H1 (cell line): ENCODE measurements at regions not wholly inside any gene's neighbourhood (a gene's known extent, or its start where the extent isn't known, plus 50 kb on each side); places are given as distances from the start of the nearest gene placed in this dataset.

Experiments
- BRCA1 ChIP-seq: IDR thresholded peaks from 2 replicates; pipeline ENCODE4 v1.6.1; 2012; ENCODE audit warnings: low read depth, low read length, improper control_type of control experiment
- CTBP2 ChIP-seq: IDR thresholded peaks from 2 replicates; pipeline ENCODE4 v1.7.0; 2011; ENCODE audit warnings: borderline replicate concordance, mild to moderate bottlenecking, moderate library complexity, mixed read lengths, low read length; ENCODE audit not compliant: insufficient read depth, insufficient read length
- EP300 ChIP-seq, 2 experiments: IDR thresholded peaks; 1 replicate in 1 of 2; 2 replicates in 1 of 2; pipeline ENCODE4 v1.6.1; 2011 to 2012; ENCODE audit warnings: low read depth in 2 of 2, low read length in 2 of 2, mild to moderate bottlenecking in 2 of 2, borderline replicate concordance in 1 of 2, inconsistent platforms in 1 of 2, moderate library complexity in 1 of 2
- KDM5A ChIP-seq: fragments of 200-600 bp; IDR thresholded peaks from 2 replicates; pipeline ENCODE4 v1.7.1; 2012; ENCODE audit warnings: mild to moderate bottlenecking, low read length, inconsistent platforms, mixed read lengths
- POLR2AphosphoS5 ChIP-seq: IDR thresholded peaks from 2 replicates; pipeline ENCODE4 v1.6.1; 2011; ENCODE audit warnings: low read depth, low read length
- RNF2 ChIP-seq: fragments of 200-900, 300-1000 bp; sonication (generic); IDR thresholded peaks from 2 replicates; pipeline ENCODE4 v1.7.1; 2016; ENCODE audit warnings: borderline replicate concordance, low read depth, mild to moderate bottlenecking, antibody characterized with exemption, low read length; ENCODE audit not compliant: poor library complexity, severe bottlenecking; ENCODE audit errors: missing control alignments
- SIN3A ChIP-seq, 2 experiments: IDR thresholded peaks in 1 of 2; conservative IDR thresholded peaks in 1 of 2; 2 replicates each; pipeline ENCODE4 v1.6.1; 2011 to 2012; ENCODE audit warnings: low read length in 2 of 2, improper control_type of control experiment in 1 of 2, low read depth in 1 of 2, mild to moderate bottlenecking in 1 of 2
- SP4 ChIP-seq: IDR thresholded peaks from 2 replicates; pipeline ENCODE4 v1.6.1; 2012; ENCODE audit warnings: low read length, inconsistent platforms
- SUZ12 ChIP-seq: fragments of 200-600 bp; sonication (generic); IDR thresholded peaks from 2 replicates; pipeline ENCODE4 v1.6.1; 2012; ENCODE audit warnings: mild to moderate bottlenecking, inconsistent platforms, low read length, moderate library complexity, mixed read lengths
- TF ChIP-seq, protein P1 (sequence below), 3 experiments: IDR thresholded peaks; 1 replicate in 2 of 3; 2 replicates in 1 of 3; pipeline versions ENCODE4 v1.5.1 to v1.6.1; 2011; ENCODE audit warnings: low read length in 3 of 3, mild to moderate bottlenecking in 3 of 3, inconsistent platforms in 2 of 3, low read depth in 1 of 3, moderate library complexity in 1 of 3; ENCODE audit not compliant: insufficient read depth in 1 of 3; ENCODE audit errors: control extremely low read depth in 1 of 3
- TF ChIP-seq, protein P2 (sequence below): IDR thresholded peaks from 2 replicates; pipeline ENCODE4 v1.6.1; 2011; ENCODE audit warnings: low read depth, mild to moderate bottlenecking, low read length; ENCODE audit not compliant: insufficient read depth

DNA sequence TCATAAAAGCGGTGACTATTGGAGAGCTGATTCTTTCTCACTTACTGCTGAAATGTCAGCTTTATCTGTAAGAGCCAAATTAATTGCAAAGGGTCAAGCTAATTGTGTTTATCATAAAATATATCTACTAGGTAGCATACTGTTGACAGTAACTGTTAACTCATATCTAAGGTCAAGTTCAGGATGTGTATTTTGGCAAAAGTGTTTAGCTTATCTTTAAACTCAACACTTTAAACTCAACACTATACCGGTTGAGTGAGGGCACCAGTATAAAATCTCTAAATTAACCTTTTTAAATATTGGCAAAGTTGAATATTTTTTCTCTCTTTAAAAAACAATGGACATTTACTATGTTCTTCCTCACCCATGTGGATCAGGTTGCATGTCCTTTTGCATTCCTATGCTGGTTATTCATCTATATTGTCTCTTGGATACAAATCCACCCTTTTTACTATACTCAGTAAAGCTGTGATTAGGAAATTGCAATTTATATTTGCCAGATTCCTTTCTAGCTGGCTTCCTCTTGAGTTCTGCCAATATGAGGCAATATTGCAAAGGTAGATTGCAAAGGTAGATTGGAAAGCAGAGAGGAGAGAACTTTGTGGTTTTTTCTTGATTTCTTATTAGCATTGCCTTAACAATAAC, 344.6 kb upstream of the DCBLD2 start:
- TF ChIP-seq, protein P1, sequence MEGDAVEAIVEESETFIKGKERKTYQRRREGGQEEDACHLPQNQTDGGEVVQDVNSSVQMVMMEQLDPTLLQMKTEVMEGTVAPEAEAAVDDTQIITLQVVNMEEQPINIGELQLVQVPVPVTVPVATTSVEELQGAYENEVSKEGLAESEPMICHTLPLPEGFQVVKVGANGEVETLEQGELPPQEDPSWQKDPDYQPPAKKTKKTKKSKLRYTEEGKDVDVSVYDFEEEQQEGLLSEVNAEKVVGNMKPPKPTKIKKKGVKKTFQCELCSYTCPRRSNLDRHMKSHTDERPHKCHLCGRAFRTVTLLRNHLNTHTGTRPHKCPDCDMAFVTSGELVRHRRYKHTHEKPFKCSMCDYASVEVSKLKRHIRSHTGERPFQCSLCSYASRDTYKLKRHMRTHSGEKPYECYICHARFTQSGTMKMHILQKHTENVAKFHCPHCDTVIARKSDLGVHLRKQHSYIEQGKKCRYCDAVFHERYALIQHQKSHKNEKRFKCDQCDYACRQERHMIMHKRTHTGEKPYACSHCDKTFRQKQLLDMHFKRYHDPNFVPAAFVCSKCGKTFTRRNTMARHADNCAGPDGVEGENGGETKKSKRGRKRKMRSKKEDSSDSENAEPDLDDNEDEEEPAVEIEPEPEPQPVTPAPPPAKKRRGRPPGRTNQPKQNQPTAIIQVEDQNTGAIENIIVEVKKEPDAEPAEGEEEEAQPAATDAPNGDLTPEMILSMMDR (IDR thresholded peaks at IDR 0.05; ENCODE audit: control extremely low read depth in 1 of 3, insufficient read depth in 1 of 3, low read depth in 1 of 3, low read length in 3 of 3), result no peak
- TF ChIP-seq EP300 (IDR thresholded peaks at IDR 0.05; ENCODE audit: borderline replicate concordance in 1 of 2, low read depth in 2 of 2, low read length in 2 of 2), result no peak
- no peak for TF ChIP-seq CTBP2
- no peak for TF ChIP-seq RNF2
- TF ChIP-seq POLR2AphosphoS5, result no peak
- TF ChIP-seq SIN3A (conservative IDR thresholded peaks at IDR 0.05 in 1 of 2, IDR thresholded peaks at IDR 0.05 in 1 of 2; ENCODE audit: low read depth in 1 of 2, low read length in 2 of 2), result no peak
- TF ChIP-seq, protein P2, sequence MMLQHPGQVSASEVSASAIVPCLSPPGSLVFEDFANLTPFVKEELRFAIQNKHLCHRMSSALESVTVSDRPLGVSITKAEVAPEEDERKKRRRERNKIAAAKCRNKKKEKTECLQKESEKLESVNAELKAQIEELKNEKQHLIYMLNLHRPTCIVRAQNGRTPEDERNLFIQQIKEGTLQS, result no peak
- TF ChIP-seq SP4, result no peak
- TF ChIP-seq BRCA1, result no peak
- no peak for TF ChIP-seq KDM5A
- no peak for TF ChIP-seq SUZ12
